Stimulated activated CD8-positive, alpha-beta memory T cell treated with anti-CD3 and anti-CD28 coated beads, Interleukin-12 subunit alpha, Interleukin-12 subunit beta, amount 100 ng/mL, for 24 hours (primary cell): ENCODE measurements at regions not wholly inside any gene's neighbourhood (a gene's known extent, or its start where the extent isn't known, plus 50 kb on each side); places are given as distances from the start of the nearest gene placed in this dataset.
"Not testable (repeated sequence)": the region's sequence is repeated elsewhere in the genome, so short reads cannot be mapped to it uniquely, and the experiment has no call there.

ENCODE experiments used
- DNase-seq: peaks from one replicate; pipeline ENCODE4 v3.0.0-alpha.2; 2020; ENCODE audit errors: extremely low read depth

DNA sequence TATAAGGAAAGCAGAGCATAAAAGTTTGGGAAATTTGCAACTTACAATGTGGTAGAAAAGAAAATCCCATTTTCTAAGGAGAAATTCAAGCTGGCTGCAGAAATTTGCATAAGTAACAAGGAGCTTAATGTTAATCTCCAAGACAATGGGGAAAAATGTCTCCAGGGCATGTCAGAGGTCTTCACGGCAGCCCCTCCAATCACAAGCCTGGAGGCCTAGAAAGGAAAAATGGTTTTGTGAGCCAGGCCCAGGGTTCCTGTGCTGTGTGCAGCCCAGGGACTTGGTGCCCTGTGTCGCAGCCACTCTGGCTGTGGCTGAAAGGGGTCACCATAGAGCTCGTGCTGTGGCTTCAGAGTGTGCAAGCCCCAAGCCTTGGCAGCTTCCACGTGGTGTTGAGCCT is 403.3 kb upstream of the NOX3 start:
- DNase-seq: not testable (repeated sequence)

DNA sequence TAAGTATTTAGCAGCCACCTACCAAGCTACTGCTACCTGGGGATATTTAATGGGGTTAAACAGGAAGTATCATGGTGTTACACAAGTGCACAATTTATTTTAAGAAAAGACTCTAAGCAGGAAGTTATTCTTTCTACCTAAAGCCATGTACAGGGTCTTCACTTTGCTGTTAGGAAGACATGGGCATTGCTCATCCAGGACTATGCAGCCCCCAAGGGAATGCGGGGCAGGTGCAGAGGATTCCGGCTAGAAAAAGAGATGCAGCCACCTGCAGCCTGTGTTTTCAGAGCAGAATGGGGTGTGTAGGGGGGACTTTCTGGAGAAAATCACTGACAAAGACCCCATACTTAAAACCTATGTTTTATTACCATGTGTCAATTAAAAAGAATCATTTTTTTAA is 399.1 kb upstream of the NOX3 start:
- no peak for DNase-seq

- no peak for DNase-seq
These were observed 397.4 kb upstream of the NOX3 start for GRCh38 chr6:155853011-155853410.

DNA sequence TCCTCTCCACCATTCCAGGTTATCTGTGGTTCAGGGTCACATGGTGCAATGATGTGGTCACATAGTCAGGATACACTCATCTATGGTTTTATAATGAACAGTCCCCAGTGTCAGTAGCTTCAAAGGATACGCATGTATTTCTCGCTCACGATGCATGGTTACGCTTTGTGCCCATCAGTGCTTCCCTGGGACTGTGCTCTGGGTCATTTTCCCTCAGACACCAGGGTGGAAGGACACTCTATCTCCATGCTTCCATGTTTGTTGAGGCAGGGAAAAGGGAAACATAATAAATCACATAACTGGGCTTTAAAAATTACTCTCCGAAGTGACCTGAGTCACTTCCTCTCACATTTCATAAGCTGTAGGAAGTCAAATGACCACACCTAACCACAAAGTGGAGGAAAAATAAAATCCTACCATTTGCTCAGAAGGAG is 394.8 kb upstream of the NOX3 start:
- DNase-seq: no peak

- DNase-seq: no peak
These were observed 392.1 kb upstream of the NOX3 start for GRCh38 chr6:155847711-155848110.

- DNase-seq: no peak
These were observed 381.8 kb upstream of the NOX3 start for GRCh38 chr6:155837474-155837873.

GRCh38 chr6:155832596-155832995 is 377.0 kb upstream of the NOX3 start:
- no peak for DNase-seq

DNA sequence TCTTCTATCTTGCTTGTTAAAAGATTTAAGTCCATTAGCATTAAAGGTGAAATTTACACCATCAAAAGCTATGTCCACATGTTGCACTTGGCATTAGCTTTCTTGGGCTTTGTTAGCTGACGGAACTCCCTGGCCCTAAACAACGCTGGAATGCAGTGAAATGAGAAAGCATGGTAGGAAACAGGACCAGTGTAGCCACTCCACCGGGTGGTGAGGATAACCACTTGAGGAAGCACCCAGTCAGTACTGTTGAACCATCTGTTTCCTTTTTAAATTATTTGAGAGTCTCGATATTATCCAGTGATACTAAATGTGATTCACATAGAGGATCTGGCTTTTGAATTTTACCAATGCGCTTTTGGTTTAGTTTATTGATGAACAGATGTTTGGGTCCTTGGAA is 374.9 kb upstream of the NOX3 start:
- no peak for DNase-seq

GRCh38 chr6:155829646-155830045 is 374.0 kb upstream of the NOX3 start:
- DNase-seq: no peak

DNA sequence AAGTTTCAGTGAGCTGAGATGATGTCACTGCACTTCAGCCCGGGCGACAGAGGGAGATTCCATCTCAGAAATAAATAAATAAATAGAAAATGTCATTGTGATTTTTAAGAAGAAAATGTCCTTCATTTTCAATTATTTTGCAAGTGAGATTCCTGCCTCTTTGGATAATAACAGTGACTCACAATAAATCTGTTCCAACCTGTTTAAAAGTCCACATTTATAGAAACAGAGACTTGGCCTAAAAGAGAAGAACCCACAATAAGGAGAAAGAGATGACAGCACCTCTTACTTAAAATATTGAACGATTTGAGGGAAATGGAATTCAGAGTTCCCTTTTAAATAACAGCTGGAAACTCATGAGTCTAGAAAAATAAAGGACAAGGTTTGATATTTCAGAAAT is 373.4 kb upstream of the NOX3 start:
- DNase-seq: no peak

GRCh38 chr6:155818698-155819097 is 363.1 kb upstream of the NOX3 start:
- DNase-seq: no peak

- no peak for DNase-seq
These were observed 357.9 kb upstream of the NOX3 start for GRCh38 chr6:155813548-155813947.

GRCh38 chr6:155807243-155807642 is 351.6 kb upstream of the NOX3 start:
- no peak for DNase-seq

DNA sequence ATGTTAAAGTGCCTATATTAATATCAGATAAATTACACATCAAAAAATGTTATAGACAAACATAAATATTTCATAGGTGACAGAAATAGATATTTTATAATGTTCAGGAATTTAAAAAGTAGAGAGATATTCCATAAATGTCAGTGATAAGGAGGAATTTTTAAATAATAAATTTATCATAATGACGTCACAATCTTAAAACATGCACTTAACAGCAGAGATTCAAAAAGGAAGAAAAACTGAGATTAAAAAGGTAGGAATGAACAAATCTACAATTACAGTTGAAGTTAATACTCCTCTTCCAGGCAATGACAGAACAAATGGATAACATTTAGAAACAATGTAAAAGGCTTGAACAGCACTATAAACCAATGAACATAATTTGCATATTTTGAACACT is 345.4 kb upstream of the NOX3 start:
- DNase-seq: no peak

DNA sequence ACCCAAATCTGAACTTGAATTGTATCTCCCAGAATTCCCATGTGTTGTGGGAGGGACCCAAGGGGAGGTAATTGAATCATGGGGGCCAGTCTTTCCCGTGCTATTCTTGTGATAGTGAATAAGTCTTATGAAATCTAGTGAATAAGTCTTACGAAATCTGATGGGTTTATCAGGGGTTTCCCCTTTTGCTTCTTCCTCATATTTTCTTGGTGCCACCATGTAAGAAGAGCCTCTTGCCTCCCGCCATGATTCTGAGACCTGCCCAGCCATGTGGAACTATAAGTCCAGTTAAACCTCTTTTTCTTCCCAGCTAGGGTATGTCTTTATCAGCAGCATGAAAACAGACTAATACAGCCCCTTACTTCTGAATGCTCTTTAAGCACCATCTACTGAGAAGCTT is 343.2 kb upstream of the NOX3 start:
- DNase-seq: not testable (repeated sequence)

GRCh38 chr6:155795173-155795796 is 339.6 kb upstream of the NOX3 start:
- no peak for DNase-seq

GRCh38 chr6:155791891-155792290 is 336.3 kb upstream of the NOX3 start:
- no peak for DNase-seq

- no peak for DNase-seq
These were observed 335.5 kb upstream of the NOX3 start for GRCh38 chr6:155791186-155791585.

DNA sequence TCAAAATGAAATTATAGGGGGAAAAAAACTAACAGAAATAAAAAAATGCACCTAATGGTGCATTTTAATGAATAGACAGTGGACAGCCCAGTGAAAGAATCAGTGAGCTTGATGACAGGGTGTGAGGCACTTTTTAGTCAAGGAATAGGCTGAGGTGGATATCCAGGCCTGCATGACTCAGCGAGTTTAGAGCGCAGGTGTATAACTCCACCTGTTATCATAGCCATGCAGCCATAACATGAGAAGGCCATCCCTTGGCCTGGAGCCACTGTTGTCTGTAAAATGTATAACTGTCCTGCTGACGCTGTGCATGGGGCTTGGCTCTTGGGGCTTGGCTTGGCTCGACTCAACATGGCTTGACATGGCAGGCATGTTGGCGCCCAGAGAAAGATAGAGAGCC is 331.5 kb upstream of the NOX3 start:
- no peak for DNase-seq

DNA sequence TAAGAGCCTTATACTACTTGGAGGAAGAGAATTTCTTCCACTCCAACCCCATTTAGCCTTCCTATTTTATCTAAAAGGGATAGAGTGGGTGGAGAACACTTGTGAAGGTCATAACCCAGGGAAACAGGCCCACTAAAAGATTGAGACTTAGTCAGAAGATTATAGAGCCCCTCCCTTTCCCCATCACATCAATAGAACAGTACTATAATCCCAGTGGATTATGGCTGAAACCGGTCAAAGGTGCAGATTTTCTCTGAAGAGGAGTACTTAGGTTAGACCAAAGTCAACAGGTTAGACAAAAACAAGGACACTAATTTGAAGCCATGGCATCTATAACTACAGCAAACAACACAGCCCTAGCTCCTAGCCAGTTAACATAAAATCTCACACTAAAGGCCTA is 330.9 kb upstream of the NOX3 start:
- no peak for DNase-seq

- no peak for DNase-seq
These were observed 327.3 kb upstream of the NOX3 start for GRCh38 chr6:155782739-155783459.

DNA sequence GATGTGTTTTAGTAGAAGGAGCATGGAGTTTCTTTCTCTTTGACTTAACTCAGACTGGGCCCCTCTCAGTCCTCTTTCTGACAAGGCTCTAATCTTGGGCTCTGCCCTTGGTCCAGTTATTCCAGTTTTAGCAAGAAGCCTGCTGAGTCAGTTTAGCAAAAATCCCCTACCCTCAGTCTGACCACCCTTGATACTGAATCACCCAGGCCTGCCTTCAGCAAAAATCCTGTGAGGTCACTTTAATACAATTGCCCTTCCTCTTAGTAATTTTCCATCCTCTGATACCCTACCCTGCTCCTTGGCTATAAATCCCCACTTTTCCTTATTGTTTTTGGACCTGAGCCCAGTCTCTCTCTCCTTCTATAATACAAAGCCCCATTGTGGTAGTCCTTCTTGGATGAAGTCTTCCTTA is 326.7 kb upstream of the NOX3 start:
- DNase-seq: no peak

- no peak for DNase-seq
These were observed 323.8 kb upstream of the NOX3 start for GRCh38 chr6:155779456-155779855.

GRCh38 chr6:155778336-155778735 is 322.7 kb upstream of the NOX3 start:
- no peak for DNase-seq
